ENCODE measurements at regions not wholly inside any gene's neighbourhood (a gene's known extent, or its start where the extent isn't known, plus 50 kb on each side); places are given as distances from the start of the nearest gene placed in this dataset.

DNA sequence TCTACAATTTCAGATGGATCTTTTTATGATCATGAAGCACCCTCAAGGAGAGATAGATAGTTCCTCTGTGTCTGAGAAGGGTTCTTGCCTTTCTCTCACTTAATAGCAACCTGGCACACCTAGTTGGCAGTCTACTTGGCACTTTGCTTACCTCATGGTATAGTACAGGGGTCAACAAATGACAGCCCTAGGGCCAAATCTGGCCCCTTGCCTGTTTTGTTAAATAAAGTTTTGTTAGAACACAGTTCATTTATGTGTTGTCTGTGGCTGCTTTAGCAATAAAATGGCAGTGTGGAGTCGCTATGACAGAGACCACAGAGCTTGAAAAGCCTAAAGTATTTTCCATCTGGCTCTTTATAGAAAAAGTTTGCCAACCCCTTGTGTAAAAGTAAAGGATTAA lies 119.3 kb upstream of the CPEB4 start:
- TF ChIP-seq DDX20 (tag; IDR thresholded peaks at IDR 0.05; ENCODE audit: low read depth) (no peak), CBFB (CRISPR knock-in tag; IDR thresholded peaks at IDR 0.05) (no peak)

Data from K562 (cell line).